Peyer's patch (tissue), 4 donors: ENCODE measurements at regions not wholly inside any gene's neighbourhood (a gene's known extent, or its start where the extent isn't known, plus 50 kb on each side); places are given as distances from the start of the nearest gene placed in this dataset.
"Not testable (repeated sequence)": the region's sequence is repeated elsewhere in the genome, so short reads cannot be mapped to it uniquely, and the experiment has no call there.

Source experiments
- CTCF ChIP-seq, 6 experiments: fragments of 450-650 bp in 4 of 6; fragments of 200-600 bp in 2 of 6; sonication (generic) in 1 of 6; IDR thresholded peaks; one replicate each; pipeline ENCODE4 v1.5.1; 2017 to 2019; ENCODE audit warnings: antibody characterized with exemption in 6 of 6, mild to moderate bottlenecking in 3 of 6, moderate library complexity in 1 of 6
- POLR2A ChIP-seq, 2 donors: fragments of 450-650 bp; IDR thresholded peaks; one replicate each; pipeline ENCODE4 v1.5.1; 2017; ENCODE audit warnings: antibody characterized with exemption in 2 of 2, mild to moderate bottlenecking in 2 of 2, moderate library complexity in 2 of 2

GRCh38 chr6:49162379-49162778, 300.7 kb downstream of the MMUT start:
- TF ChIP-seq POLR2A, CTCF (IDR thresholded peaks at IDR 0.05): not testable (repeated sequence)
